ENCODE measurements at regions not wholly inside any gene's neighbourhood (a gene's known extent, or its start where the extent isn't known, plus 50 kb on each side); places are given as distances from the start of the nearest gene placed in this dataset.
"Not testable (repeated sequence)": the region's sequence is repeated elsewhere in the genome, so short reads cannot be mapped to it uniquely, and the experiment has no call there.

DNA sequence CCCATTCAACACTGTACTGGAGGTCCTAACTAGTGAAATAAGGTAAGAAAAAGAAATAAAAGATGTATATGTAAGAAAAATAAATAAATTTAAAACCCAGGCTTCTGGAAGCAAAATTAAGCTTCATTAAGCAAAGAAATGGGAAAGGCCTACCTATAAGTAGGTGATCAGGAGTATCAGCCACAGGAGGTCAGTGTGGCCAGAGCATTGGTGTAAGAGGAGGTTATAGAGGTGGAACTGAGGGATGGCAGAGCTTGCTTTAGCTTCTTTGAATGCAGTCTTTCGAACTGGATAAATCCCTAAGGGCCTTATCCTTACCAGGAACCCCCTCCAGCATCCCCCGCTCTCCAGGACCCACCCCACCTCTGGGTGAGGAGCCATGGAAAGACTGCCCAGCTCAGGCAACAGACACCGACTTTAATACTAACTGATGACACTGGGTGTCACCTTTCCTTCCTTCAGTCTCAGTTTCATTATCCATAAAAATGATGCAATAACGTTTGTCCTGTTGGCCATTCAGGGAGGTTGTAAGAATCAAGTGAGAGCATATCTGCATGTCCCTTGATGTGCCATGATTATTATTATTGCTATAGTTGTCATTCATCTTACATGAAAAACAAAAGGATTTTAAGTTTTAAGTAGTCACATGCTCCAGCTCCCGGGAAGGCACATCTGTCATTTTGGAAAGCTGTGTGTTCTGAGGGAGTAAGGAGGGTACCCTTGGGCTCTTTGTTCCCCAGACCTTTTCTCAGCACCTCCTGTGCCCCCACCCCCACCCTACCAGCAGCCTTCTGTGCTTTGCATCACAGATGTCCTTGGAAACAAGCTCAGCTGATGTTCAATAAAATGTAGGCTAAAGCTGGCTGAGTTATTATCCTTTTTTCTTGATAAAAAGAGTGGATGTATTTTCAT is 50.8 kb upstream of the CTNNA1 start:
- DNase-seq = peak in 1 of 58 donors; percentile 44

DNA sequence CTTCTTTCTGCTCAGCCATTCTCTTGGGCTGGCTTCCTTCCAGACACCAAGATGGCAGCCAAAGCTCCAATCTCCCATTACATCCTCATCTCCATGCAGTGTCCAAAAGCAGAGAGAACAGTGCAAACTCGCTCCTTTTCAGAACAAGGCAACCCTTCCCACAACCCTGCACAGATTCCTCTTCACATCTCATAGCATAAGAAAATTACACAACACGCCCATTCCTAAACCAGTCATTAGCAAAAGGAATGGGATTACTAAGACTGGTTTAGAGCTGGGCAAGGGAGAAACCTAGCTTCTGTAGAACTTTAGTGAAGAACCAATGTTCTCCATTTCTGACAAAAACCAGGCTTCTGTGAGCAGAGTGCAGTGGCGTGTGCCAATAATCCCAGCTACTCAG is 51.5 kb upstream of the CTNNA1 start:
- DNase-seq = no peak

DNA sequence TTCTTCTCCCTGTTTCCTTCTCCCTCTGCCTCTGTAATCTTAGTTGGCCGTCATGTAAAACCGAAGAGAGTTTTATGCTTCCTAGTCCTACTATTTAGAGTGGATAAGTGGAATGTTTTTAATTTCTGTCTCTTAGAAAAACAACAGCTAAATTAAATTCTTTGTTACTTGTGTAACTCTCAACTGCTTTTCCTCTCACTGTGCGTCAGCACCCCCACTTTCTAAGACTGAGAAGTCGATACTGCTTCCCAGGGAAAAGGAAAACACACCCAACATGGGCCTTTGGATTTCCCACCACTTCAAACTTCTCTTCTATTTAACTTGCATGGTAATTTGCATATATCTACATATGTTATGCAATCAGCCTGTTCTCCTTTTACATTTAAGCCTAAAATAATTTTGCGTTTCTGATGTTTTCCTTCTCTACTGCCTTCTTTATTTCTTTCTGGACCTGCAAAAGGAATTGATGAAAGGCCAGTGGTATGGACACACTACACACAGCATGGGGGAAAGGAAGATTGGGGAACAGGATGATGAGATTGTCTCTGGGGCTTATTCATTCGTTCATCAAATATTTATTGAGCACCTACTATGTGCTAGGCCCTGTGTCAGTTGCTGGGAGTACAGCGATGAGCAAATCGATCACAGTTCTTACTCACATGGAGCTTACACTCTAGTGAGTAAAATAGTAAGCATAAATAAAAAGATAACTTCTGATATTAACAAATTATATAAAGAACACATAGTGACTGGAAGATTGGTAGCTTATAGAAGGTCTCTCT is 52.5 kb upstream of the CTNNA1 start:
- peak in 1 of 58 donors; percentile 28 for DNase-seq

DNA sequence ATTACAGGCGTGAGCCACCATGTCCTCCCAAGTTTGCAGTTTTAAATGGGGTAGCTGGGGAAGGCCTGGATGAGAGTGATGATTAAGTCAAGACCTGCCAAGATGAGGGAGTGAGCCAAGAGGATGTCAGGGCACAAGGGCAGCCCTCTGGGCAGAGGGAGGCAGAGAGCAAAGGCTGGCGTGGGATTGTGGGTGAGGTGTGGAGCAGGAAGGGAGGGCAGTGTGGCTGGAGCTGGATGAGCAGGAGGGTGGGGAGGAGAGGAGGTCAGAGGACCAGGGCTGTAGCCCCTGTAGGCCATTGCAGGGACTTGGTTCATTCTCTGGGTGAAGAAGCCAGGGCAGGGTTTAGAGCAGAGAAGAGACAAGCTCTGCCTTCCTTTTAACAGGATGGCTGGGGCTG is 53.7 kb upstream of the CTNNA1 start:
- DNase-seq = no peak

DNA sequence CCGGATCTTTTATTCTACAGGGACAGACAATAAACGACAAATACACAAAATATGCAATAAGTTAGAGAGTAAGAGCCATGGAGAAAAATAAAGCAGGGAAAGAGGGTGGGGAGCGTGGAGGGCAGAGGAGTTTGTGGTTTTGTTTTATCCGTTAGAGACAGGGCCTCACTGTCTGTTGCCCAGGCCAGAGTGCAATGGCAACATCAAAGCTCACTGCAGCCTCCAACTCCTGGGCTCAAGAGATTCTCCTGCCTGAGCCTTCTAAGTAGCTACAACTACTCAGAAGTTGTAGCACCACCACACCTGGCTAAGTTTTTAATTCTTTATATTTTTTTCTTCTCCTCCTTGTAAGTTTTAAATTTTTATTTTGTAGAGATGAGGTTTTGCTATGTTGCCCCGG is 54.5 kb upstream of the CTNNA1 start:
- no peak for DNase-seq

- DNase-seq = no peak
Measured at GRCh38 chr5:138697720-138698360, 55.4 kb upstream of the CTNNA1 start.

GRCh38 chr5:138696501-138696900 is 56.7 kb upstream of the CTNNA1 start:
- DNase-seq = no peak

DNA sequence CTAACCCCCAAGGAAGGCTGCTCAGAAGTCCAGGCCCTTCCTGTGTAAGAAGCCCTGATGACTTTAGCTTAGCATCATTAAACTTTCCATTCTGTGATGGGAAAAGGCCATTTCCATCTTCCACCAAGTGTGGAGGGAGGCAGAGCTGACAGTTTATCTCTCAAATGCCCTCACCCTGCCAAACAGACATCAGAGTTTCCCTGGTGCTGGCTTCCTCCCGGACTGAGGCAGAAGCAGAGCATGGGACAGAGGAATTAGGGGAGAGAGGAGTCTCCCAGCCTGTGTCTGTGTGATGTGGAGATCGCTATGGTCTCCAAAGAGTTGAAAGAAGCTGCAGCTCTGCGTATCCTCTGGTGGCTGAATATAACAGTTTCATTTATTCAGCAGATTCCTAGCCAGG is 57.4 kb upstream of the CTNNA1 start:
- no peak for DNase-seq

GRCh38 chr5:138694146-138694545 is 59.1 kb upstream of the CTNNA1 start:
- no peak for DNase-seq

GRCh38 chr5:138692370-138692769 is 60.9 kb upstream of the CTNNA1 start:
- DNase-seq = no peak

GRCh38 chr5:138686668-138687067 is 66.6 kb upstream of the CTNNA1 start:
- DNase-seq = no peak

GRCh38 chr5:138685193-138685745 is 68.0 kb upstream of the CTNNA1 start:
- no peak for DNase-seq

- DNase-seq = not testable (repeated sequence)
Measured at GRCh38 chr5:138682462-138682861, 70.8 kb upstream of the CTNNA1 start.

- not testable (repeated sequence) for DNase-seq
Measured at GRCh38 chr5:138678826-138679225, 74.4 kb upstream of the CTNNA1 start.

- no peak for DNase-seq
Measured at GRCh38 chr5:138677782-138678181, 75.4 kb upstream of the CTNNA1 start.

- no peak for DNase-seq
Measured at GRCh38 chr5:138676556-138677193, 76.5 kb upstream of the CTNNA1 start.

GRCh38 chr5:138676002-138676401 is 77.2 kb upstream of the CTNNA1 start:
- DNase-seq = no peak

DNA sequence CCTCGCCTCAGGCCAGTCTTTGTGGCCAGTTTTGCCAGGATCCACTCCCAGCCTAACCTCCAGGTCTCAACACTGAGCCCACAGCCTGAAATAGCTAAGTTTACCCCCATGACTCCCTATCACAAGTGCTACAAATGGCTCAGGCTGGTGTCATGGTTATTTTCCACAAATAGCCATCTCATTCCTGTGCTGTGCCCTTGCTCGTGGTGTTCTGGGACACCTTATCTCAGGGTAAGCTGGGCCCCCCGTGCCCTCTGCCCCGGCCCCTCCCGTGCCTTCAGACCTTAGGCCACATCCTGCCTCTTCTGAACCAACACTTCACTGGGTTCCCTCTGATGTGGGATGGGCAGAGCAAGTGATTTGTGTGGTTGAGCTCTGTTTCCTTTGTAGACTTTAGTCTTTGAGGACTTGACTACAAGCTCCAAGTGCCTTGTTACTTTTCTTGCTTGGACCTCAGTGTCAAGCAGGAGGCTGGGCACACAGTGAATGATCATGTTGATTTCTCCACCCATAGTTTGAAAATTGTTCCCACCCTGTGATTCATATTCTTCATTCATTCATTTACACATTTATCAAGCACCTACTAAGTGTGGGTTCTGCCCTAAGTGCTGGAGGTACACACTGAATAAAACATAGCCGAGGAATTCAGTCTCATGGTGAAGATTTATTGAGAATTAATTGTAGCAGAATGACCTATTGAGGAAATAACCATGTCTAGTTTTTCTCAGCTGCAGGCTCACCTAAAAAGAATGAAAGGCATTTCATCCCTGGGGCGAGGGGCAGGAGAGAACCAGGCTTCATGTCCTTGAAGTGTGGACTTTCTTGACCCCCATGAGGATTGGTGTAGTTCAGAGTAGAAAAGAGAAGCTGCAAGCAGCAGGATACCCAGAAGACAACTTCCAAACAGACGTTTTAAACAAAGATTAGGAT is 84.5 kb upstream of the CTNNA1 start:
- DNase-seq = no peak

- DNase-seq = not testable (repeated sequence)
Measured at GRCh38 chr5:138667782-138668331, 85.4 kb upstream of the CTNNA1 start.

Measured in anterior cingulate cortex (tissue), 58 donors.